IgD-negative memory B cell (primary cell): ENCODE measurements at regions not wholly inside any gene's neighbourhood (a gene's known extent, or its start where the extent isn't known, plus 50 kb on each side); places are given as distances from the start of the nearest gene placed in this dataset.
"Not testable (repeated sequence)": the region's sequence is repeated elsewhere in the genome, so short reads cannot be mapped to it uniquely, and the experiment has no call there.

Experiments
- H3K27ac Mint-ChIP-seq, 3 donors: one replicate each; pipeline ENCODE4 v1.8.0; 2020 to 2022; ENCODE audit warnings: mild to moderate bottlenecking in 3 of 3, mixed read lengths in 3 of 3, moderate library complexity in 1 of 3
- H3K27me3 Mint-ChIP-seq: one replicate; pipeline ENCODE4 v1.8.0; 2021; ENCODE audit warnings: mixed read lengths
- H3K36me3 Mint-ChIP-seq: one replicate; pipeline ENCODE4 v1.8.0; 2020; ENCODE audit warnings: mild to moderate bottlenecking, mixed read lengths
- H3K4me1 Mint-ChIP-seq, 3 donors: one replicate each; pipeline ENCODE4 v1.8.0; 2020 to 2022; ENCODE audit warnings: mixed read lengths in 3 of 3, mild to moderate bottlenecking in 1 of 3
- H3K4me3 Mint-ChIP-seq, 4 donors: one replicate each; pipeline ENCODE4 v1.8.0; 2020 to 2022; ENCODE audit warnings: mild to moderate bottlenecking in 4 of 4, mixed read lengths in 4 of 4, moderate library complexity in 3 of 4
- H3K9me3 Mint-ChIP-seq, 3 donors: one replicate each; pipeline ENCODE4 v1.8.0; 2020 to 2021; ENCODE audit warnings: mixed read lengths in 3 of 3, mild to moderate bottlenecking in 1 of 3

DNA sequence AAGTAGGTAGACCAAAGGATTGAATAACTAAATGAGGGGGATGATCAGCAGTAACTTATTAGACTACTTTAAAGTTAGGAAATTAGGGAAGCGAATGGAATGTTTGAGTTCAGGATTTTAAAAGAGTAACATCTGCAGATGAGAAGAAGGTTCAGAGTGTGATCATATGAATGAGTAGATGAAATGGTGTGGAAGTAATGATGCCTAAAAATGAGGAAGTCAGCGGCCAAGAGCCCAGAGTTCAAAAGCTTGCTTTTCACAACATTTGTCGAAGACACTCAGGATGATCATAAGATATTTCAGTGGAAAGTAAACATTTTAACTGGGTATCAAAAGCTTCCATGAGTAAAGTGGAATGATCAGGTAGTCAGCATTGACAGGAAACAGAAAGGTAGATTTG is 299.4 kb downstream of the LRRIQ3 start:
- no peaks in the 10 kb centered on the region for H3K27me3 Mint-ChIP-seq

DNA sequence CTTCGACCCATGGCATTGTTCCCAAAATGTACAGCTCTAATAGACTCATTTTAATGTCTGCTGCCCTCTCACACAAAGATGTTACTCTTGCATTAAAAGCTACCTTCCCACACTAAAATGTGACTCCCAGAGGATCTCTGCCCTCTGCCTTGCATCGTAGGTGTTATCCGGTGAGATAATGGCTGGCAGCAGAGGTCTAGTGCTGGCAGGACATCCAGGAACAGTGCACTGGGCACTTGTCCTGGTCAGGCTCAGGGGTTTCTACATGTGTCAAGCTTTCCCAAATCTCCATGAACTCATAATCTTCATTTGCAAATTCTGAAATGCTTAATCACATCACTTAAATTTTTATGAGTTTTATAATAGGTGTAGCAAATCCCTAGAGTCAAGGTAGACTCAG is 310.6 kb downstream of the LRRIQ3 start:
- Mint-ChIP-seq H3K36me3 (no peaks in the 10 kb centered on the region), H3K9me3 (no peaks in the 10 kb centered on the region), H3K27ac (no peak overlapping the region), H3K4me1 (no peaks in the 10 kb centered on the region), H3K4me3 (no peak overlapping the region), H3K27me3 (no peaks in the 10 kb centered on the region)

More for the DNA sequence above, 299.4 kb downstream of the LRRIQ3 start:
- no peaks in the 10 kb centered on the region for H3K36me3 Mint-ChIP-seq
- H3K4me1 Mint-ChIP-seq: no peaks in the 10 kb centered on the region
- H3K9me3 Mint-ChIP-seq: no peaks in the 10 kb centered on the region
- no peak overlapping the region for H3K27ac Mint-ChIP-seq
- no peak overlapping the region for H3K4me3 Mint-ChIP-seq

DNA sequence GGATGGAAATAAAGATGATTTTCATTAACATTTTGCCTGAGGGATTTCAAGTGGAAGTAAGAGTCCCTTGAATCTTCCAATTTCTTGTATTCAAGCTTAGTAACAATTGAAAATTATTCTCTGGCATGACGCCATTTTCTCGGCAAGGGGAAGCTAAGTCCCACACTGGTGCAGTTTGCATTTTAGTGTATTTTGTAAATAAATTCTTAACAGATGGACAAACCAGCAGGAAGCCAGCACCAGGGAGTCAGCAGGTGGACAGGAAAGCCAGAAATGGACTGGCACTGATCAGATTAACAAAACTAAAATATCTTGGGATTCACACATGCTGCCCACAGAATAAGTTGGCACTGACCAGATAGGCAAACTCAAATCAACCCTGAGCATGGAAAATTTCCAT is 311.3 kb downstream of the LRRIQ3 start:
- Mint-ChIP-seq H3K27ac (no peak overlapping the region), H3K27me3 (no peaks in the 10 kb centered on the region), H3K9me3 (no peaks in the 10 kb centered on the region), H3K4me1 (no peaks in the 10 kb centered on the region), H3K36me3 (no peaks in the 10 kb centered on the region), H3K4me3 (no peak overlapping the region)

DNA sequence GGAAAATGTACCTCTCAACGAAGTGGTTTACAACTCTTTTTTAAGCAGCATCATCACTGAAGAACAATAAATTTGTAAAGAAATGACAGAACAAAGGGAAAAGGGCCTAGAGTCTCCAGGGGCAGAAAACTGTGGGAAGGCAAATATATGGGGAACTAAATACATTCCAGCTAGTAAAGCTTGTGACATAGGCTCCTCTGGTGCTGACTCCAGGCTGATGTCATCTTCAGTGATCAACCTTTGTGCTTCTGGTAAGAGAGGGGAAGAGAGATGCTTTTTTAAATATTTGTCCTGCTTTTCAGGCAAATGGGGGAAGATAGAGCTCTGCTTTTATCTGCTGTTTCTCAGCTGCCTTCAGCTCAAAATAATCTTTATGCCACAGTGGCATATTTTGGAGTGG is 323.2 kb downstream of the LRRIQ3 start:
- Mint-ChIP-seq H3K27ac (no peak overlapping the region), H3K36me3 (peaks cover 2% of the 10 kb centered on the region), H3K9me3 (peaks cover 0 to 4% (median 0%) of the 10 kb centered on the region in 3 donors), H3K4me3 (no peak overlapping the region), H3K27me3 (no peaks in the 10 kb centered on the region), H3K4me1 (no peaks in the 10 kb centered on the region)

DNA sequence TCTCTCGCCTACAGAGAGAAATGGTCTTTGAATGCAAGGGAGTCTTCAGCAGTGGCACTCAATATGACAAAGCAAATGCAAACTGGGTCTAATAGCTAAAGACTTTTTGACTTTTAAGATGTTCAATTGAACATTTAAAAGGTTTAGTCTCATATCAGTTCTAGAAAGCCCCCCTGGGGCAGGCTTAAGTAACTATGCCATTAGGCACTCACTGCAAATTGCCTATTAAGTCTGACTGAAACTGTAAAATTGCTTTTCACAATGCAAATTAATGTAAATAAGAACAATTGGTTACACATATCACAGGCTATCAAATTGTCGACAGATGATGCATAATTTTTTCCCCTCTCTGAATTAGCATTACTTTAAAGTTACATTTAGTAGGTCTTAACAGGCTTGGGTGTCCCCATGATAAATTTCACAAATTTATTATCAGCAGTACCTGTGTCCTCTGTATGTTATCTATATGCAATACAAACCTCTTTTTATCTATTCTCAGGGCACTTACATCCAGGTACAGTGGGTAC is 329.1 kb downstream of the LRRIQ3 start:
- no peaks in the 10 kb centered on the region for H3K4me1 Mint-ChIP-seq
- H3K9me3 Mint-ChIP-seq: peaks cover 0 to 5% (median 0%) of the 10 kb centered on the region in 3 donors
- H3K27me3 Mint-ChIP-seq: peaks cover 1% of the 10 kb centered on the region
- H3K4me3 Mint-ChIP-seq: no peak overlapping the region
- H3K36me3 Mint-ChIP-seq: no peaks in the 10 kb centered on the region
- peak overlapping the region in 1 of 3 donors; percentile 4 for H3K27ac Mint-ChIP-seq

DNA sequence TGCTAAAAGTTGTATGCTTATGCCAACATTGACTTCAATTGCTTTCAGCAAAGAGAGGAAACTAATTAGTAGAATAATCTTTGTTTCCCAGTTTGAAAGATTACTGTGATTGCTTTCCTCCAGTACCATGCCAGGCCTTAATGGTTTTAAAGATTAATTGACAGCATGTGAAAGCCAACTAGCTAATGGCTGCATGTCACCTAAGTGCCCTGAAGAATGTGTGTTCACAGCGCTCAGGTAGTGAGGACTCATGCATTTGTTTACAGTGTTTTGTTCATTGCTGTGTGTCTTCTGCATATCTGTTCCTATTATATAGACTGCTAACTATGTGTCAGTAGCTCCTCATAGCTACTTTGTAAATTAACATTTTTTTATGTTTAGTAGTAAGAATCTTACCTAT is 335.6 kb downstream of the LRRIQ3 start:
- no peaks in the 10 kb centered on the region for H3K36me3 Mint-ChIP-seq
- H3K4me1 Mint-ChIP-seq: no peaks in the 10 kb centered on the region

DNA sequence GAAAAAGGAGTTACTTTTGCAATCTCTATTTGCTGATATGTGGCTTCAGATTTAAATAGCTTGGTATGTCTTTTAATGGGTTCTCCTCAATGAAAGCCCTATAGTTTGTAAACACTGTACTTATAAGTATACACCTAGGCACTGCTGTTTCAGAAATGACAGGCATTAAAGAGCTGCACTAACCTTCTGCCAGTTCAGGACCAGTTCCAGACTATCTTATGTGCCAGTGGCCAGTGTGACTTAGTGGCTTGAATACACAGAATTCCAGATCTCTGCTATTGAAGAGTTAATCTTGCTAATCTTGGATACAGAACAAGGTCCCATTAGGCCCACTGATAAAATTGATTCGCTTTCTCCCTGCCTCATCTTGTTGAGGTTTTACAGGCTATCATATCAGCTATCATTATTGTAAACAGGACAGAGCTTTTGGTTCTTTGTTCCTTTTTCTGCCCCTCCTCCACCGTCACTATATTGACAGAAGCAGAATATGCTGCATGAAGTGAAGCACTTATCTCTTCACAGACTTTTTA is 337.5 kb downstream of the LRRIQ3 start:
- Mint-ChIP-seq H3K9me3 (peaks cover 0 to 4% (median 0%) of the 10 kb centered on the region in 3 donors), H3K27me3 (peaks cover 1% of the 10 kb centered on the region), H3K36me3 (no peaks in the 10 kb centered on the region), H3K4me3 (no peak overlapping the region), H3K27ac (no peak overlapping the region), H3K4me1 (no peaks in the 10 kb centered on the region)

More for the DNA sequence above, 335.6 kb downstream of the LRRIQ3 start:
- Mint-ChIP-seq H3K9me3 (peaks cover 0 to 4% (median 0%) of the 10 kb centered on the region in 3 donors), H3K27ac (no peak overlapping the region), H3K27me3 (peaks cover 1% of the 10 kb centered on the region), H3K4me3 (no peak overlapping the region)

DNA sequence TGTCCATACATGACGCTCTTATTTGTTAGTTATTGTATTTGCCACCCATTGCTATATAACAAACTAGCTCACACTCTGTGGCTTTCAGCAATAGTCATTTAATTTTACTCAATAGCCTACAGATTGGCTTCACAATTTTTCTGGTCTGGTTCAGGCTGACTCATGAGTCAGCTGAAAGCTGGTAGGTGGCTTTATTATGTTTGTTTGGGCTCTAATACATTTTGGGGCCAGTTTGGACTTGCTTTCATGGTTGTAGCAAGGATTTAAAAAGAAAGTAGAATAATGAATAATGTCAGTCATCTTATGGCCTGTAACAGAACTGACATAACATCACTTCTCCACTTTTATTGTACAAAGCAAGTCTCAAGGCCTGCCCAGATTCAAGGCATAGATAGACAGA is 338.7 kb downstream of the LRRIQ3 start:
- peaks cover 0 to 2% (median 0%) of the 10 kb centered on the region in 3 donors for H3K9me3 Mint-ChIP-seq
- peaks cover 1% of the 10 kb centered on the region for H3K27me3 Mint-ChIP-seq
- H3K4me1 Mint-ChIP-seq: no peaks in the 10 kb centered on the region
- no peak overlapping the region for H3K27ac Mint-ChIP-seq
- no peaks in the 10 kb centered on the region for H3K36me3 Mint-ChIP-seq
- no peak overlapping the region for H3K4me3 Mint-ChIP-seq

DNA sequence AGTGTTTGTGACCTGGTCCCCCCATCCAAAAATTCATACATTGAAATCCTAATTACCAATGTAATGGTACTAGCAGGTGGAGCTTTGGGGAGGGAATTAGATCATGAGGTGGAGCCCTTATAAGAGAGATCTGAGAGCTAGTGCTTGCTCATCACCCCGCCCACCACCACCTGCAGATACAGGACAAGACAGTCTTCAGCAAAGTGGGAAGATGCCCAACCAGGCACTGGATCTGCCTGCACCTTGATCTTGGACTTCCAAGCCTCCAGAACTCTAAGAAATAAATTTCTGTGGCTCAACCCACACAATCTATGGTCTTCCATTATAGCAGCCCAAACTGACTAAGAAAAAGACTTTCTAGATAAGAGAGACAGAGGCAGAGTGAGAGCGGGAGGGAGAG is 343.4 kb downstream of the LRRIQ3 start:
- Mint-ChIP-seq H3K27me3 (no peaks in the 10 kb centered on the region), H3K4me3 (no peak overlapping the region), H3K9me3 (no peaks in the 10 kb centered on the region), H3K27ac (no peak overlapping the region), H3K4me1 (no peaks in the 10 kb centered on the region), H3K36me3 (no peaks in the 10 kb centered on the region)

DNA sequence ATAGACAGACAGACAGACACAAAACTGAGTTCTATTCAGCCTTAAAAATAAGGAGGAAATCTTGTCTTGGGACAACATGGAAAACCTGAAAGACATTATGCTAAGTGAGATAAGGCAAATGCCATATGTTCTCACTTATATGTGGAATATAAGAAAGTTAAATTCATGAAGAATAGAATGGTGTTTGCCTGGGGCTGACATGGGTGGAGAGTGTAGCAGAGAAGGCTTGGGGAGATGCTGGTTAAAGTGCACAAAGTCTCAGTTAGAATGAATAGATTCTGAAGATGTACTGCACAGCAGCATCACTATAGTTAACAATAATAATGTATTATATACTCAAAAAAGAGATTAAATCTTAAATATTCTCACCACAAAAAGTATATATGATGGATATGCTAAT is 355.5 kb downstream of the LRRIQ3 start:
- Mint-ChIP-seq H3K36me3 (no peaks in the 10 kb centered on the region), H3K27ac (no peak overlapping the region), H3K4me1 (peaks cover 0 to 1% (median 0%) of the 10 kb centered on the region in 3 donors), H3K27me3 (no peaks in the 10 kb centered on the region), H3K4me3 (no peak overlapping the region), H3K9me3 (peaks cover 0 to 5% (median 4%) of the 10 kb centered on the region in 3 donors)

DNA sequence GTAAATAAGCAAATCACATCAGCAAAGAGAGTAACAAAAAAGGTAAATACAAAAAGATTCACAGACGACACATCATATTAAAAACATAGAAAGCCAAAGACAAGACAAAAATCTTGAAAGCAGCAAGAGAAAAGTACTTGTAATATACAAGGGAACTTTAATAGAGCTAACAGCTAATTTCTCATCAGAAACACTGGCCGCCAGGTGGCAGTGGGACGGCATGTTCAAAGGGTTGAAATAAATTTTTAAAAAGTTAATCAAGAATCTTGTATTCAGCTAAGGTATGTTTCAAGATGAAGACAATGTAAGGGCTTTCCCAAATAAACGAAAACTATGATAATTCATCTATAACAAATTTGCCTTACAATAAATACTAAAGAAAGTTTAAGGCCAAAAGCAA is 358.1 kb downstream of the LRRIQ3 start:
- no peak overlapping the region for H3K4me3 Mint-ChIP-seq
- no peaks in the 10 kb centered on the region for H3K27me3 Mint-ChIP-seq
- H3K4me1 Mint-ChIP-seq: no peaks in the 10 kb centered on the region

DNA sequence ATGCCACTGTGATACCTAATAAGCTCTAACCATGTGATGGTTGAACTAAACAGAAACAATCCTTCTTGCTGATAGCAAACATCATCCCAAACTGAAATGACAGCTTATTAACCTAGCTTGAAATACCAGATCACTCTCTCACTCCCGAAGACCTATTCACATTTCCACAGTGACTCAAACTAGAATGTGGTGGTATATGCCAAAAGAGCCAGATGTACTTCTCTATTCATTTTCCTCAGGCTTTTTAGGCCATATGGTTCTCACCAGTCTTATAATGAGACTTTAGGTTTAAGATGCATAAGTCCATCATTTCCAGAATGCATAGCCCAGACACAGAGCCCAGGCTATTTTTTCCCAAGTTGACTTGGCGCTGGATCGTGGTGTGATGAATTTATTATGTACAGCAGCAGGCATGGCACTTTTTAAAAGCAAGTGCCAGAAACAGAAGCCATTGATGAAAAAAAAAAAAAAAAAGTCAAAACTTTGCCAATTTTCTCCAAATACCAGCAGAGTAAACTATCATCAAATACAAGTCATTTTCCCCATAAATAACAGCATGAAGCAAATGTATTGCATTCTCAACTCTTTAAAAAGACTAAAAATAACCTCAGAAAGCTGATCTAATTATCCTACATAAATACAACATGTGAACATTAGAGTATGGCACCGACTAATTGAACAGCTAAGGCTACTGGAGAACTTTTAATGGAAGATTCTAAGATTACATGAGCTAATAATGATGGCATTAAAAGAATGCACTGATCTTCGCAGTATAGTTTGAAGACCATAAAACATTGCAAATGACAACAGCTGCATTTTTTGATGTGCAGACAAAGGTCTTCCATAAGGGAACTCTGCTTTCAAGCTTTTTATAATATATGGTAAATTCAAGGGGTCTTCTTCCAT is 365.4 kb downstream of the LRRIQ3 start:
- Mint-ChIP-seq H3K27me3 (no peaks in the 10 kb centered on the region), H3K4me1 (no peaks in the 10 kb centered on the region), H3K36me3 (no peaks in the 10 kb centered on the region), H3K27ac (no peak overlapping the region), H3K4me3 (no peak overlapping the region), H3K9me3 (peaks cover 0 to 2% (median 0%) of the 10 kb centered on the region in 3 donors)

More for the DNA sequence above, 358.1 kb downstream of the LRRIQ3 start:
- Mint-ChIP-seq H3K36me3 (no peaks in the 10 kb centered on the region), H3K27ac (no peak overlapping the region), H3K9me3 (peaks cover 0 to 5% (median 4%) of the 10 kb centered on the region in 3 donors)

DNA sequence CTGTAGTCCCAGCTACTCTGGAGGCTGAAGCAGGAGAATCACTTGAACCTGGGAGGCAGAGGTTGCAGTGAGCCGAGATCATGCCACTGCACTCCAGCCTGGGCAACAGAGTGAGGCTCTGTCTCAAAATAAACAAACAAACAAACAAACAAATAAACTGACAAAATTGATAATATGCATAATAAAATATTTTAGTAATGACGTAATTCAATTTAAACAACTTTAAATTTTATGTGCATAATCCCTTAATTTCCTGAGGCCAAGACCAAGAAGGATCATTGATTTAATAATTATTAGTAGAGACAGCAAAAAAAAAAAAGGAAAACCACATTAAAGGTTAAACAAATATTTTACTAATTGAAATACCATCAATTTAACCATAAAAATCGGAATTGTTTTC is 370.7 kb downstream of the LRRIQ3 start:
- H3K27me3 Mint-ChIP-seq, H3K4me1 Mint-ChIP-seq, H3K9me3 Mint-ChIP-seq, H3K4me3 Mint-ChIP-seq, H3K36me3 Mint-ChIP-seq, H3K27ac Mint-ChIP-seq: not testable (repeated sequence)

DNA sequence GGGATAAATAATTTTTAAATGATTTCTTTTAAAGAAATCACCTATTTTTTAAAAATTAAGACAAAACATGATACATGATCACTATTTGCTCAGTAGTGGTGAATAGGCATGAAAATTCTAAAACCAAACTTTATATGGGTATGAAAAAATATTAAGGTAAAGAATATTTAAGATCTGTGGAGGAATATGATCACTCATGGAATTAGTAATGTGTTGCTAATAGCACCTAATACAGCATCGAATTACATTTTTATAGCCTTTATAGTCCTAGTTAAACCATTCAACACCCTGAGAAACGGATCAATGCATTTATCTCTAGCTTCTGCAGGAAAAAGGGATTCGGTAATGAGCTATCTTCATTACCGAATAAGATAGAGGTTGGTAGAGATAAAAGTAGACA is 373.9 kb downstream of the LRRIQ3 start:
- no peak overlapping the region for H3K27ac Mint-ChIP-seq
- H3K4me1 Mint-ChIP-seq: no peaks in the 10 kb centered on the region
- H3K9me3 Mint-ChIP-seq: no peaks in the 10 kb centered on the region
- no peak overlapping the region for H3K4me3 Mint-ChIP-seq
- H3K27me3 Mint-ChIP-seq: no peaks in the 10 kb centered on the region
- H3K36me3 Mint-ChIP-seq: no peaks in the 10 kb centered on the region

DNA sequence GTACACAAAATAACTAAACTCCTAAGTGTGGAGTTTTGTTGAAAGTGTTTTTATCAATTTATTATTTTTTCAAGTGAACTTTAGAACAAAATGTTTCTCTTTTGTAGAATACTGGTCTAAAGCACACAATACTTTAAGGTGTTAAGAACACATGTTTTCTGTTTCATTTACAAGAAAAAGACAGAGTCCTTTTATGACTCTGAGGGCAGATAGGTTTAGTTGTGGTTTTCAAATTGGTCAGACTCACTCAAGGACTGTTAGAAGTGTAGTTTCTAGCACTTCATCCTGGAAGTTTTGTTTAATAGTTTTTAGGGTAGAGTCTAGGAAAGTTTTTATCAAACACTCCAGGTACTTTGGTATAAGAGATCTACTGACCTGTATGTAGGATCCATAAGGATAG is 376.5 kb downstream of the LRRIQ3 start:
- Mint-ChIP-seq H3K27ac (no peak overlapping the region), H3K9me3 (peaks cover 2 to 4% (median 3%) of the 10 kb centered on the region in 3 donors), H3K27me3 (no peaks in the 10 kb centered on the region), H3K4me1 (no peaks in the 10 kb centered on the region), H3K4me3 (no peak overlapping the region), H3K36me3 (no peaks in the 10 kb centered on the region)

DNA sequence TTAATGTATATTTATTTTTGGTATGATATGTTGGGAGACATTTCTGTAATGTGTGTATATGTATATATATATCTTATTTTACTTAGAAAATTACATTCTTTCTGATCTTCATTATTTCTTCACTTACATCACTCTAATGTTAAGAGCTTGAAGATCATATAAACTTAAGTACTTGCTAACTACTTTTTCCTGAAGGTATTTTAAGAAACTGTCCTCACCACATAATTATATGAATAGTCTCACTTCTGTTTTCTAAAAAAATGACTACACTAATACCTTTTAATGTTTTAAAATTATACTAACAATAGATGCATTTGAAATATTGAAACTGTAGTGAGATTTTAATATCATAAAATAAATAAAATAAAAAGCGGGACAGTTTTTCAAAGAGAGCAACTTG is 377.1 kb downstream of the LRRIQ3 start:
- Mint-ChIP-seq H3K9me3 (peaks cover 2 to 7% (median 4%) of the 10 kb centered on the region in 3 donors), H3K4me3 (no peak overlapping the region), H3K36me3 (no peaks in the 10 kb centered on the region), H3K27me3 (no peaks in the 10 kb centered on the region), H3K27ac (no peak overlapping the region), H3K4me1 (no peaks in the 10 kb centered on the region)
